Ishikawa (cell line): ENCODE measurements at regions not wholly inside any gene's neighbourhood (a gene's known extent, or its start where the extent isn't known, plus 50 kb on each side); places are given as distances from the start of the nearest gene placed in this dataset.

Experiments
- CEBPB ChIP-seq: IDR thresholded peaks from 2 replicates; pipeline ENCODE4 v1.6.1; 2012
- CREB1 ChIP-seq: IDR thresholded peaks from 2 replicates; pipeline ENCODE4 v1.6.1; 2012; ENCODE audit warnings: low read depth
- EGR1 ChIP-seq: IDR thresholded peaks from 2 replicates; pipeline ENCODE4 v1.6.1; 2012
- EP300 ChIP-seq: IDR thresholded peaks from 2 replicates; pipeline ENCODE4 v1.6.1; 2012; ENCODE audit warnings: borderline replicate concordance
- FOXM1 ChIP-seq: IDR thresholded peaks from 2 replicates; pipeline ENCODE4 v1.6.1; 2012; ENCODE audit warnings: low read depth, borderline replicate concordance
- NFIC ChIP-seq: IDR thresholded peaks from 2 replicates; pipeline ENCODE4 v1.6.1; 2012
- RAD21 ChIP-seq: IDR thresholded peaks from 2 replicates; pipeline ENCODE4 v1.6.1; 2012; ENCODE audit warnings: low read depth
- TAF1 ChIP-seq: IDR thresholded peaks from 2 replicates; pipeline ENCODE4 v1.6.1; 2012; ENCODE audit warnings: low read depth, mild to moderate bottlenecking
- TCF12 ChIP-seq: IDR thresholded peaks from 2 replicates; pipeline ENCODE4 v1.6.1; 2012; ENCODE audit warnings: low read depth
- TEAD4 ChIP-seq: IDR thresholded peaks from 2 replicates; pipeline ENCODE4 v1.6.1; 2012
- YY1 ChIP-seq: IDR thresholded peaks from 2 replicates; pipeline ENCODE4 v1.6.1; 2012; ENCODE audit warnings: low read depth
- ZBTB7A ChIP-seq: IDR thresholded peaks from 2 replicates; pipeline ENCODE4 v1.6.1; 2012; ENCODE audit warnings: low read depth
- TF ChIP-seq, protein P1 (sequence below): IDR thresholded peaks from 2 replicates; pipeline ENCODE4 v1.6.1; 2012; ENCODE audit warnings: low read depth, mild to moderate bottlenecking
- TF ChIP-seq, protein P2 (sequence below): IDR thresholded peaks from 2 replicates; pipeline ENCODE4 v1.6.1; 2012
- TF ChIP-seq, protein P3 (sequence below): IDR thresholded peaks from 2 replicates; pipeline ENCODE4 v1.6.1; 2012

DNA sequence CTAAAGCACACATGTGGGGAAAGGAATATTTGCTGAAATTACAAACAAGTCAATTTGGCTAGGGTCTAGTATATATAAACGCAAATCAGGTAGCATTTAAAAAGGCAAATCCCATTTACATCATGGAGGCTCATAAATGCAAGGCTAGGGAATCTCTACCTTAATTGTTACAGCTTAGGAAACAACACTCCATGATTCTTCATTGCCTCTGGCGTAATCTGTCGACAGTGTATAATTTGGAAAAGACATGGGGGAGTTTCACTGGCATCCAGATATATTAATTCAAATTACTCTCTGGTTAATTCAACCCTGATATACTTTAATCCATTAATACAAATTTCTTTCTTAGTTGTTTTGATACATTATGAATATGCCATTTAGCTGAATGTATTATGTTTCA is 1630.2 kb upstream of the FLRT2 start:
- TF ChIP-seq, protein P1, sequence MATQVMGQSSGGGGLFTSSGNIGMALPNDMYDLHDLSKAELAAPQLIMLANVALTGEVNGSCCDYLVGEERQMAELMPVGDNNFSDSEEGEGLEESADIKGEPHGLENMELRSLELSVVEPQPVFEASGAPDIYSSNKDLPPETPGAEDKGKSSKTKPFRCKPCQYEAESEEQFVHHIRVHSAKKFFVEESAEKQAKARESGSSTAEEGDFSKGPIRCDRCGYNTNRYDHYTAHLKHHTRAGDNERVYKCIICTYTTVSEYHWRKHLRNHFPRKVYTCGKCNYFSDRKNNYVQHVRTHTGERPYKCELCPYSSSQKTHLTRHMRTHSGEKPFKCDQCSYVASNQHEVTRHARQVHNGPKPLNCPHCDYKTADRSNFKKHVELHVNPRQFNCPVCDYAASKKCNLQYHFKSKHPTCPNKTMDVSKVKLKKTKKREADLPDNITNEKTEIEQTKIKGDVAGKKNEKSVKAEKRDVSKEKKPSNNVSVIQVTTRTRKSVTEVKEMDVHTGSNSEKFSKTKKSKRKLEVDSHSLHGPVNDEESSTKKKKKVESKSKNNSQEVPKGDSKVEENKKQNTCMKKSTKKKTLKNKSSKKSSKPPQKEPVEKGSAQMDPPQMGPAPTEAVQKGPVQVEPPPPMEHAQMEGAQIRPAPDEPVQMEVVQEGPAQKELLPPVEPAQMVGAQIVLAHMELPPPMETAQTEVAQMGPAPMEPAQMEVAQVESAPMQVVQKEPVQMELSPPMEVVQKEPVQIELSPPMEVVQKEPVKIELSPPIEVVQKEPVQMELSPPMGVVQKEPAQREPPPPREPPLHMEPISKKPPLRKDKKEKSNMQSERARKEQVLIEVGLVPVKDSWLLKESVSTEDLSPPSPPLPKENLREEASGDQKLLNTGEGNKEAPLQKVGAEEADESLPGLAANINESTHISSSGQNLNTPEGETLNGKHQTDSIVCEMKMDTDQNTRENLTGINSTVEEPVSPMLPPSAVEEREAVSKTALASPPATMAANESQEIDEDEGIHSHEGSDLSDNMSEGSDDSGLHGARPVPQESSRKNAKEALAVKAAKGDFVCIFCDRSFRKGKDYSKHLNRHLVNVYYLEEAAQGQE = no peak
- TF ChIP-seq RAD21 (no peak), FOXM1 (no peak), CREB1 (no peak), EP300 (no peak), YY1 (no peak), TEAD4 (no peak), CEBPB (no peak), TCF12 (no peak)
- TF ChIP-seq, protein P2, sequence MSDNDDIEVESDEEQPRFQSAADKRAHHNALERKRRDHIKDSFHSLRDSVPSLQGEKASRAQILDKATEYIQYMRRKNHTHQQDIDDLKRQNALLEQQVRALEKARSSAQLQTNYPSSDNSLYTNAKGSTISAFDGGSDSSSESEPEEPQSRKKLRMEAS = no peak

DNA sequence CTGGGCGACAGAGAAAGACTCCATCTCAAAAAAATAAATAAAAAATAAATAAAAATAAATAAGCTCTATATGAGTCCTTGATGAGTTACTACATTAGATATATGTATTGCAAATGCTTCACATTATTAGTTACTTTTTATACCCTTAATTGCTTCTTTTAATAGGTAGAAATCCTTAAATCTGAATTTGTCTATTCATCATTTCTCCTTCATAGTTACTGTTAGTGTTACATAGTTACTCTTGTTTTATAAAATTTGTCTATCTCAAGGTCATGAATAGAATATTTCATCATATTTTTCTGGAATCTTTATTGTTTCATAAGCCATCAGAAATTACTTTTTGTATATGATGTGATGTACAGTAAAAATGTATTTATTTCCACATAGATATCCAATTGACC is 1624.8 kb upstream of the FLRT2 start:
- no peak for TF ChIP-seq TAF1
- TF ChIP-seq, protein P3, sequence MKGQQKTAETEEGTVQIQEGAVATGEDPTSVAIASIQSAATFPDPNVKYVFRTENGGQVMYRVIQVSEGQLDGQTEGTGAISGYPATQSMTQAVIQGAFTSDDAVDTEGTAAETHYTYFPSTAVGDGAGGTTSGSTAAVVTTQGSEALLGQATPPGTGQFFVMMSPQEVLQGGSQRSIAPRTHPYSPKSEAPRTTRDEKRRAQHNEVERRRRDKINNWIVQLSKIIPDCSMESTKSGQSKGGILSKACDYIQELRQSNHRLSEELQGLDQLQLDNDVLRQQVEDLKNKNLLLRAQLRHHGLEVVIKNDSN = no peak
- no peak for TF ChIP-seq FOXM1
- no peak for TF ChIP-seq NFIC
- TF ChIP-seq RAD21 = no peak
- TF ChIP-seq CREB1 = no peak
- TF ChIP-seq CEBPB = no peak

DNA sequence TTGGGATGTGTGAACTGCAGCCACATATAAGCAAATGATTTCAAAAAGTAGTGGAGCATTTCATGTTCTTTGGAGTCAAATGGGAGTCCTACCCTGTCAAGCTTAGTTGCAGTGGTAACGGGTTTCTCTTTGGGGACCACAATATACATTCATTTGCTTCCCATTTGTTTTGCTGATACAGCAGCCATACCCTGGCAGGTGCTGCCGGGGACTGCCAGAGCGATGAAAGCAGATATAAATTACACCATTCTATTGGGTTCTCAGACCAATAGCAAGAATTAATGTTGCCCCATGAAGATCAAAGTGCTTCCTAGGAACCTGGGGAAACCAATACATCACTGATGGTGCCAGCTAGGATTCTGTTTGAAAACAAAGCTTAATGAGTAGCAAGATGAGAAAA is 1621.5 kb upstream of the FLRT2 start:
- TF ChIP-seq, protein P1 = no peak
- no peak for TF ChIP-seq RAD21
- TF ChIP-seq NFIC = no peak
- TF ChIP-seq CREB1 = no peak
- TF ChIP-seq, protein P3 = no peak
- TF ChIP-seq TAF1 = no peak
- no peak for TF ChIP-seq ZBTB7A
- TF ChIP-seq CEBPB = no peak
- TF ChIP-seq TCF12 = no peak

DNA sequence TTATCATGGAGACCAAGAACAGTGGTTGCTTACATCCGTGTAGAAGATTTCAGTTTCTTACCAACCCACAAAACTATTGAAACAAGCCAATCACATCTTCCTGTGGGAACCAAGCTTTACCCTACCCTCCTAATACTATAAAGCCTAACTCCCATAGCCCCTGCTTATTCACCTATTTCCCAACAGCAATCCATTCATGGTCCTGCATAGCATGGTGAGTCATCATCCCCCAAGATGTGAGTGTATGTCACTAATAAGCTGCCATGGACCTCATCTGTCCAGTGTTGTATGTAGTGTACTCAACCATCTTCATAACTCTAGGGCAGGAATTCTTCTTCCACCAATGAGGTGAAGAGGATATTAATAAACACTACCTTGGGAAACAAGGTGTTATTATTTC is 1620.4 kb upstream of the FLRT2 start:
- TF ChIP-seq YY1 (no peak), TAF1 (no peak), NFIC (no peak), TCF12 (no peak), EP300 (no peak), CEBPB (no peak), ZBTB7A (no peak), CREB1 (no peak), FOXM1 (no peak), EGR1 (no peak), TEAD4 (no peak), RAD21 (no peak)
- TF ChIP-seq, protein P3 = no peak
- TF ChIP-seq, protein P1 = no peak
- TF ChIP-seq, protein P2 = no peak

DNA sequence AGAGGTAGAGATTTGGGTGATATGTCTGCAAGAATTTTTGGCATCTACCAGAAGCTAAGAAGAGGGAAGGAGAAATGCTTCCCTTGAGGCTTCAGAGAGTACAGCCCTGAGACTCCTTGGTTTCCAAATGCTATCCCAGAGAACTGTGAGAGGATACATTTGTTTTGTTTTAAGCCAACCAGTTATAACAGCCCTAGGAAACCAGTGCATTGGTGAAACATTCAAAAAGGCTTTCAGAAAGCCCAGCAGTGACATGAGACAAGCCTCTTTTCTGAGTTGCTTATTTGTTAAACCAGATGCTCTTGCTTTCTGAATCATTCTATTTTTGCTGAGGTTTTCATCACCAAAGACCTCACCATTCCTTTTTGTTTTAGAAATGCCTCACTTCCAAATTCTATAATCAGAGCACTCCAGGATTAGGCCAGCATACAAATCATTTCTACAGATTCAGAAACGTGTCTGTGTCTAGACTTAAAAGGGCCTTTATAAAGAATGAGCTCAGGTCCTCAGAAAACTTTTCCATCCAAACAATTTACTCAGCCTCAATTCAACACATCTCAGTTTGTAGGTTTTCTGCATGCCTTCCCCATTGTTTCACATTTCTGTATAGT is 1617.8 kb upstream of the FLRT2 start:
- no peak for TF ChIP-seq CEBPB
- no peak for TF ChIP-seq TAF1
- no peak for TF ChIP-seq FOXM1
- TF ChIP-seq EGR1 = no peak
- no peak for TF ChIP-seq CREB1
- TF ChIP-seq EP300 = no peak
- TF ChIP-seq, protein P1 = no peak
